GM12892 (cell line): ENCODE measurements at regions not wholly inside any gene's neighbourhood (a gene's known extent, or its start where the extent isn't known, plus 50 kb on each side); places are given as distances from the start of the nearest gene placed in this dataset.

Experiments
- POLR2A ChIP-seq: IDR thresholded peaks from 2 replicates; pipeline ENCODE4 v1.6.1; 2011; ENCODE audit warnings: low read depth, low read length, control low read depth
- POLR2AphosphoS5 ChIP-seq: IDR thresholded peaks from 2 replicates; pipeline ENCODE4 v1.6.1; 2011; ENCODE audit warnings: low read depth, low read length, control low read depth

GRCh38 chrX:73964579-73964978 is 112.1 kb upstream of the XIST start:
- TF ChIP-seq POLR2A (no peak), POLR2AphosphoS5 (no peak)
